SK-N-SH (cell line): ENCODE measurements at regions not wholly inside any gene's neighbourhood (a gene's known extent, or its start where the extent isn't known, plus 50 kb on each side); places are given as distances from the start of the nearest gene placed in this dataset.

Experiments used
- CTCF ChIA-PET: fragments of 300-600, 350-600 bp; formaldehyde crosslinking; extraction: SDS; loops from one replicate; lab custom pipeline; 2021; lab: Yijun Ruan, JAX
- POLR2A ChIA-PET: fragments of 350-600 bp; sonication (Branson Sonifier 250); formaldehyde crosslinking; extraction: SDS; loops from one replicate; lab custom pipeline; 2020; ENCODE audit warnings: antibody characterized with exemption, inconsistent platforms; lab: Yijun Ruan, JAX
- DNase-seq: peaks from one replicate; pipeline ENCODE4 v3.0.0; 2012
- H2AFZ ChIP-seq: fragments of 200-600 bp; sonication (generic); 2 replicates; pipeline ENCODE4 v1.8.1; 2016; ENCODE audit warnings: antibody characterized with exemption, mild to moderate bottlenecking, low read depth
- H3F3A ChIP-seq: fragments of 200-600 bp; sonication (generic); replicated peaks from 2 replicates; pipeline ENCODE3; 2016; ENCODE audit warnings: antibody characterized with exemption, mild to moderate bottlenecking; ENCODE audit not compliant: insufficient read depth
- H3K27ac ChIP-seq, 2 experiments: fragments of 200-500 bp in 1 of 2; fragments of 200-600 bp in 1 of 2; sonication (Bioruptor generic) in 1 of 2; sonication (generic), shearing (Covaris generic) in 1 of 2; 2 replicates each; pipeline versions ENCODE4 v1.5.1 to v1.6.1; 2014 to 2016; ENCODE audit warnings: low read depth in 2 of 2, inconsistent platforms in 1 of 2, low read length in 1 of 2, mild to moderate bottlenecking in 1 of 2, mixed read lengths in 1 of 2
- H3K27me3 ChIP-seq: fragments of 200-600 bp; sonication (generic), shearing (Covaris generic); 2 replicates; pipeline ENCODE4 v1.6.1; 2016; ENCODE audit warnings: mixed run types; ENCODE audit not compliant: insufficient read depth
- H3K36me3 ChIP-seq, 2 experiments: fragments of 200-500 bp in 1 of 2; fragments of 200-600 bp in 1 of 2; sonication (Bioruptor generic) in 1 of 2; sonication (generic) in 1 of 2; replicated peaks in 1 of 2; 2 replicates each; pipeline versions ENCODE3 to v1.5.1; 2014 to 2016; ENCODE audit warnings: low read length in 1 of 2, mild to moderate bottlenecking in 1 of 2; ENCODE audit not compliant: insufficient read depth in 2 of 2, control insufficient read depth in 1 of 2
- H3K4me1 ChIP-seq, 2 experiments: fragments of 200-500 bp in 1 of 2; fragments of 200-600 bp in 1 of 2; sonication (Bioruptor generic) in 1 of 2; sonication (generic), shearing (Covaris generic) in 1 of 2; 2 replicates each; pipeline versions ENCODE4 v1.5.1 to v1.6.1; 2014 to 2016; ENCODE audit warnings: low read depth in 1 of 2, low read length in 1 of 2, mixed run types in 1 of 2; ENCODE audit not compliant: insufficient read depth in 2 of 2, control insufficient read depth in 1 of 2
- H3K4me2 ChIP-seq: fragments of 200-600 bp; sonication (generic), shearing (Covaris generic); 2 replicates; pipeline ENCODE4 v1.6.1; 2017; ENCODE audit warnings: mixed run types
- H3K4me3 ChIP-seq, 2 experiments: fragments of 200-500 bp in 1 of 2; fragments of 200-600 bp in 1 of 2; sonication (Bioruptor generic) in 1 of 2; sonication (generic), shearing (Covaris generic) in 1 of 2; 2 replicates each; pipeline versions ENCODE4 v1.5.1 to v1.8.1; 2014 to 2016; ENCODE audit warnings: low read depth in 2 of 2, inconsistent platforms in 1 of 2, low read length in 1 of 2, mild to moderate bottlenecking in 1 of 2, mixed read lengths in 1 of 2, moderate library complexity in 1 of 2
- H3K79me2 ChIP-seq: fragments of 200-600 bp; sonication (generic); 2 replicates; pipeline ENCODE4 v1.8.1; 2017; ENCODE audit warnings: mild to moderate bottlenecking; ENCODE audit not compliant: insufficient read depth
- H3K9ac ChIP-seq: fragments of 200-600 bp; sonication (generic); 2 replicates; pipeline ENCODE4 v1.6.1; 2017; ENCODE audit warnings: mixed run types
- H3K9me2 ChIP-seq: fragments of 200-600 bp; sonication (generic); 2 replicates; pipeline ENCODE4 v1.6.1; 2017; ENCODE audit warnings: mixed run types
- H3K9me3 ChIP-seq: fragments of 200-600 bp; sonication (generic); 2 replicates; pipeline ENCODE4 v1.6.1; 2017; ENCODE audit warnings: mixed run types, mild to moderate bottlenecking, moderate library complexity
- H4K20me1 ChIP-seq: fragments of 200-600 bp; sonication (generic); 2 replicates; pipeline ENCODE4 v1.6.1; 2017; ENCODE audit warnings: mild to moderate bottlenecking, mixed run types; ENCODE audit not compliant: insufficient read depth
- FOSL2 ChIP-seq: IDR thresholded peaks from 2 replicates; pipeline ENCODE4 v1.4.0; 2012; ENCODE audit warnings: low read depth, mild to moderate bottlenecking, moderate library complexity, borderline replicate concordance
- FOXJ3 ChIP-seq: sonication (generic); formaldehyde crosslinking; IDR thresholded peaks from 2 replicates; pipeline ENCODE4 v1.5.1; 2020; ENCODE audit warnings: mild to moderate bottlenecking, missing genetic modification reagents
- GABPA ChIP-seq: IDR thresholded peaks from 2 replicates; pipeline ENCODE4 v1.4.0; 2012; ENCODE audit warnings: low read depth, mild to moderate bottlenecking
- GATA2 ChIP-seq: sonication (generic); formaldehyde crosslinking; IDR thresholded peaks from 2 replicates; pipeline ENCODE4 v1.5.0; 2020; ENCODE audit warnings: mild to moderate bottlenecking, missing genetic modification reagents
- IRF3 ChIP-seq: fragments of 150-350 bp; IDR thresholded peaks from 2 replicates; pipeline ENCODE4 v1.6.1; 2016; ENCODE audit warnings: mild to moderate bottlenecking, low read depth, low read length
- MAX ChIP-seq: IDR thresholded peaks from 2 replicates; pipeline ENCODE4 v1.4.0; 2012; ENCODE audit warnings: low read depth
- MEF2A ChIP-seq: IDR thresholded peaks from 2 replicates; pipeline ENCODE4 v1.4.0; 2012; ENCODE audit warnings: low read depth, borderline replicate concordance
- MXI1 ChIP-seq: IDR thresholded peaks from 2 replicates; pipeline ENCODE4 v1.6.1; 2012; ENCODE audit warnings: mild to moderate bottlenecking, low read depth, low read length, improper control_type of control experiment
- PBX3 ChIP-seq: IDR thresholded peaks from 2 replicates; pipeline ENCODE4; 2012
- REST ChIP-seq: IDR thresholded peaks from 2 replicates; pipeline ENCODE4 v1.6.1; 2012; ENCODE audit warnings: mild to moderate bottlenecking, low read depth, low read length, moderate library complexity
- RXRA ChIP-seq: IDR thresholded peaks from 2 replicates; pipeline ENCODE4 v1.4.0; 2012; ENCODE audit warnings: low read depth, mild to moderate bottlenecking, borderline replicate concordance
- SMC3 ChIP-seq: IDR thresholded peaks from 2 replicates; pipeline ENCODE4 v1.6.1; 2012; ENCODE audit warnings: low read depth, low read length, improper control_type of control experiment
- TCF12 ChIP-seq: IDR thresholded peaks from 2 replicates; pipeline ENCODE4 v1.4.0; 2012
- YY1 ChIP-seq: IDR thresholded peaks from 2 replicates; pipeline ENCODE4 v1.4.0; 2012; ENCODE audit warnings: low read depth, mild to moderate bottlenecking
- ZBTB33 ChIP-seq: IDR thresholded peaks from 2 replicates; pipeline ENCODE4 v1.4.0; 2012; ENCODE audit warnings: low read depth, borderline replicate concordance
- WGBS: methylation state at CpG from one replicate; pipeline ENCODE4 v1.1.6; 2017; ENCODE audit warnings: low lambda C conversion rate; 5-methylcytosine and 5-hydroxymethylcytosine counted together

- no peak for TF ChIP-seq ZBTB33
These were observed 177.2 kb downstream of the SEM1 start (continued) for GRCh38 chr7:96532428-96532935.

- POLR2A ChIA-PET = no interaction called here
- Histone ChIP-seq H3K36me3 (no peaks in the 10 kb centered on the region), H2AFZ (no peak overlapping the region), H3K27me3 (no peaks in the 10 kb centered on the region), H3K9me2 (no peaks in the 10 kb centered on the region), H3K9me3 (no peaks in the 10 kb centered on the region), H3K4me3 (no peak overlapping the region), H3F3A (no peaks in the 10 kb centered on the region), H3K4me1 (peaks cover 0 to 20% of the 10 kb centered on the region in 2 experiments; a peak in 2 of 4 replicates), H4K20me1 (no peaks in the 10 kb centered on the region), H3K9ac (no peak overlapping the region), H3K79me2 (no peaks in the 10 kb centered on the region), H3K27ac (no peak overlapping the region), H3K4me2 (no peak overlapping the region)
- TF ChIP-seq SMC3 (no peak), PBX3 (no peak), MAX (no peak), IRF3 (no peak)
- CTCF ChIA-PET = interaction anchor here (1.2 to 1.4 kb wide), 3 partner anchors 12 to 116 kb away, joined by 3 to 6 read pairs (median 5); no protein-coding TSS in a partner anchor
- DNase-seq = no peak
- 33% methylated on average over 1 of the region's 1 CpG for WGBS
These were observed 178.3 kb downstream of the SEM1 start for GRCh38 chr7:96531331-96531730.

- Histone ChIP-seq H3K9me2 (no peaks in the 10 kb centered on the region), H4K20me1 (no peaks in the 10 kb centered on the region), H3K27ac (no peak overlapping the region), H3K27me3 (no peaks in the 10 kb centered on the region), H3K9me3 (no peaks in the 10 kb centered on the region), H3K36me3 (no peaks in the 10 kb centered on the region), H3K4me1 (peaks cover 0 to 20% of the 10 kb centered on the region in 2 experiments; a peak in 2 of 4 replicates), H2AFZ (no peak overlapping the region), H3K79me2 (no peaks in the 10 kb centered on the region), H3K9ac (no peak overlapping the region), H3F3A (no peaks in the 10 kb centered on the region), H3K4me2 (no peak overlapping the region), H3K4me3 (no peak overlapping the region)
- ChIA-PET CTCF (interaction anchor here (1.0 to 1.4 kb wide), 4 partner anchors 12 to 497 kb away, joined by 3 to 6 read pairs (median 4); no protein-coding TSS in a partner anchor), POLR2A (no interaction called here)
- WGBS = 71% methylated on average over 1 of the region's 1 CpG
- DNase-seq = no peak
- no peak for TF ChIP-seq GATA2 (CRISPR knock-in tag)
- no peak for TF ChIP-seq YY1
- TF ChIP-seq FOSL2 = no peak
- no peak for TF ChIP-seq PBX3
- no peak for TF ChIP-seq REST
- no peak for TF ChIP-seq MAX
- TF ChIP-seq RXRA = no peak
- TF ChIP-seq MXI1 = no peak
- TF ChIP-seq TCF12 = no peak
- TF ChIP-seq GABPA = no peak
- TF ChIP-seq FOXJ3 (CRISPR knock-in tag) = no peak
- TF ChIP-seq MEF2A = no peak
These were observed 178.9 kb downstream of the SEM1 start for GRCh38 chr7:96530786-96531185.
